ENCODE measurements at regions not wholly inside any gene's neighbourhood (a gene's known extent, or its start where the extent isn't known, plus 50 kb on each side); places are given as distances from the start of the nearest gene placed in this dataset.

DNA sequence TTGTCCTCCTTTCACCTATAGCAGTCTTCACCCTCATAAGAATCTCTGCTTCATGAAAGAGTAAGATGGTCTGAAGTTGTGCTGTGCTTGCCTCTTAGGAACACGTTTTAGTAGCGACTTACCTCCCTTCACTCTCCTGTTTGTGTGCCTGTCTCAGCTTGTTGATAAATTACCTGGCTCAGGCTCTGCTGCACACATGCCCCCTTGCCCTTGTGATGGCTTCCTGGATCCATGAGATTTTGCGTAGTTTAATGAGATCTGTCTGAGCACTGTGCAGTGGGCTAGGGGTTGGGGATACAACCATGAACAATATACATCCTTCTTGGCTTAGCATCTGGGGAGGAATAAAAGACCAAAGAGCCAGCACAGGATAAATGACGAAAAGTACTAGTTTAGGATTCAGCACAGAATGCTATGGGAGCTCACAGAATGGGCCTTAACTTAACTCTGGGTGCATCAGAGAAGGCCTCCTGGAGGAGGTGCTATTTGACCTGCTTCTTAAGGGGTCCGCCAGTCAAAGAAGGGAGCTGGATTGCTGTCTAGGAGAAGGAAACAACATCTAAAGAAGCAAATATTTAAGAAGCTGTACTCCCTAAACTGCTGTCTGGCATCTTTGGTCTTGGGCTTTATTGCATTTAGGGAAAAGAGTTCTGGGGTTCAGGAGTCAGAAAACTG lies 175.7 kb upstream of the PLXNA2 start:
- DNase-seq (ENCODE audit: low read depth) = no peak

DNA sequence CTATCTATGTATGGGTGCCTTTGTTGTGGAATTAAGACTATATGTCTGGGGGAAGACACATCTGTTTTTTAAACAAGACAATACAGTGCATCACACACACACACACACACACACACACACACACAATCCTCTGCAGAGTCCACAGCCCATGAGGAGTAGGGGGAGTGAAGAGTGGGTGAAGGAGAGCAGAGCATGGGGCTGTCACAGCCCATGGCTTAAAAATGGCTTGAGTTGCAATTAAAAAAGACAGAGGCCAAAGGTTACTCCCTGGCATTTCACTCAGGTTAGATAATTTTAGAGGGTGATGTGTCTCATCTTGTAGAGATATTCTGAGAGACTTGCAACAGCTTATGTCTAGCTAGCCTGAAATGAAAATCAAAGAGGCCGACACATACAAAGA lies 176.5 kb upstream of the PLXNA2 start:
- no peak for DNase-seq (ENCODE audit: low read depth)

DNA sequence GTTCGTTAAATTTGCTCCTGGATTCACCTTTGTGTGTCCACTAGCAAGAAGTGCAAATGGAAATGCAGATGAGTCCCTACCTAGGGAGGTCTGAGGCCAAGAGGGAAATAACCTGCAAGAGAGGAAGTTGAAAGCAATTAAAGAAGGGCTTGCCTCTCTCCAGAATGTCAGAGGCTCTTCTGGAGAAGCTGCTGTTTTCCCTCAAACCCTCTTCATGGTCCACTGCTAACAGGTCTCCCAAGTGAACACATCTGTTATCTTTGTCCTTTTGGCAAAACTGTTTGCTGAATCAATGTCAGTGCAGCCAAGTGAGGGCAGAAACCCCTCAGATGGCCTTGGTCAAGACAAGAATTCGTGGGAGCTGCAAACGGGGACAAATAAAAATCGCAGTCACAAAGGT lies 177.3 kb upstream of the PLXNA2 start:
- DNase-seq (ENCODE audit: low read depth) = no peak

DNA sequence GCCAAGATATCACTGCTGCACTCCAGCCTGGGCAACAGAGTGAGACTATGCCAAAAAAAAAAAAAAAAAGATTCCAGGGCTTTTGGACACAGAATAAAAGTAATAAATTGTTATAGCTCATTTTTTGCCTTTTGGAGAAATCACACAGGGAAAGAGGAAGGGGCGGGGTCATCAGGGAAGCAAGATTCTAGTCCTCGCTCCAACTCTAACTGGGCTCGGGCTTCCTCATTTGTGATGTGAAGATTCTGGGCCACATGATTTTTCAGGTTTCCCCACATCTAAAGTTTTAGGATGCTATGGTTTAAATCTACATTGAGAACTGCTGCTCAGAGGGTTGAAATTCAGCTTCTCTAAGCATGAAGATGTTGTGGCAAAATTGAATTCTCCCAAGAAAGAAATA lies 179.3 kb upstream of the PLXNA2 start:
- no peak for DNase-seq (ENCODE audit: low read depth)

DNA sequence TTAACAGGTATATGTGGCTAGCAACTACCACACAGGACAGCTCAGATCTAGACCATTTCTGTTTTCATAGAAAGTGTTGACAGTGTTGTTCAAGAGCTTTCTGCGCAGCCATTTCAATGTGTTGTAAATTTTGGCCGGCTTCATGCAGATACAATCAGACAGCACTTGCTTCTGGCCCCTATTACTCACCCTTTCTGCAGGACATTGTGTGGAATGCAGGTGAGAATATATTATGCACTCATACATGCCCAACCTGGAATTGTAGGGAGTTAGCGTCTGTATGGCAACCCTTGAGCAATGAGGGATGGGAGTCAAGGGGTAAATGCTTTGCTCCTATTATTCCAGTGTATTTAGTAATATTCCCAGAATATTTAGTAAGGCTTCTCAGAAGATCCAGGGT lies 180.9 kb upstream of the PLXNA2 start:
- no peak for DNase-seq (ENCODE audit: low read depth)

DNA sequence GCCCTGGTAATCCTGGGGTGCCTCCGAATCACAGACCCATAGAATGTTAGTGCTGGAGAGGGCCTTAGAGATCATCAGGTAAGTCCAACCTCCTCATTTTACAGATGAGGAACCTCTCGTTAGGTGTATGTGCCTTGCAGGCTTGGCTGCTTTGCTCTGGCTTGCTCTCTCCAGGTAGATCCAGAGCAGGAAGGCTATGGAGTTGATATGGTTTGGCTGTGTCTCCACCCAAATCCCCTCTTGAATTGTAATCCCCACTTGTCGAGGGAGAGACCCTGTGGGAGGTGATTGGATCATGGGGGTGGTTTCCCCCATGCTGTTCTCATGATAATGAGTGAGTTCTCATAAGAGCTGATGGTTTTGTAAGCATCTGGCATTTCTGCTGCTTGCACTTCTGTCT lies 186.0 kb upstream of the PLXNA2 start:
- DNase-seq (ENCODE audit: low read depth) = no peak

DNA sequence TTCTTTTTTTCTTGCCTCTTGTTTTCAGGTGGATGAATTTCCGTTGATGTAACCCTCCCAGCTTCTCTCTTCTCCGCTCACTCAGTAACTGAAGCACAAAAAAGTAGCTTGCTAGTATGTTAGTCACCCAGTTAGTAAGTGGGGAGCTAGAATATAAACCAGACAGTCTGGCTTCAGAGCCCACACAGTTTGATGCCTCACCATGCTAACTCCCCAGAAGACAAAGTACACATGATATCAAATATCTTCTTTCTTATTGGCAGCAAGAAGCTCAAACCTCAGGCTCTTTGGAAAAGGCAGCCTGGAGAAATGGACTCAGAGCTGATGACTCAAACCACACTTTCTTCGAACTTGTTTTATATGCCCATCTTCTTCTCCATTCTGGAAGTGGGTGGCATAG lies 187.5 kb upstream of the PLXNA2 start:
- DNase-seq (ENCODE audit: low read depth) = peak; percentile 89

DNA sequence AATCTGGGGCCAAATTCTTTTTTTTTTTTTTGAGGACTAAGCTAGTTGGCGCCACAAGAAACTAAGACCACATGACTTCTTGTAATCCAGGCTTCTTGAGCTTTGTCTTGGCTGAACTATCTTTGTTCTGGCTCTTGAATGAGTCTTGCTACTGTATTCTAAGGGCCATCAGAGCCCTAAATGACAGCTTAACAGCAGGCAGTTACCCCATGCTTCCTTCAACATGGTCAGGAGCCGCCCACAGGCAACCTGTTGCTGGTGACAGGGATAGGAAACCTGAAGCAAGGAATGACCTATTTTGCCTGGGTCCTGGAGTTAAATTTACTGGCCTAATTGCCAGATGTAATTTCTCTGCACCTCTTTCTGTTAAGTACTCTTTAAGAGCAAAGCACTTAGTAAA lies 188.2 kb upstream of the PLXNA2 start:
- no peak for DNase-seq (ENCODE audit: low read depth)

DNA sequence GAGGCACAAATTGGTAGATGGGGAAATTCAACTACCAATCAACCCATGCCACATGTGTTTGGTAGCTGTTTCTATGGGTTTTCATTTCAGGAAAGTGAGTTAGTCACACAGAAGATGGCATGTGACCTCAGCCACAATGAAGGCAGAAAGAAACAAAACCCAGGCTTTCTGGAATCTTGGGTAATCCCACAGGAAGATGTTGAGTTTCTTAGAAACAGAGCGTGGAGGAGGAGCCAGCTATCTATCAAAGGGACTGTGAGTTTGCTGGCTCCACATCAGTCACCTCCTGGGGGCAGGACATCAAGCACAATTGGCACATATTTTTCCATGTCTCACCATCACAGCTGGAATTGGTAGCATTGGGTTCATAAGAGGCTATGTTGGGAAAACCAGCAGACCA lies 188.9 kb upstream of the PLXNA2 start:
- peak; percentile 62 for DNase-seq (ENCODE audit: low read depth)

DNA sequence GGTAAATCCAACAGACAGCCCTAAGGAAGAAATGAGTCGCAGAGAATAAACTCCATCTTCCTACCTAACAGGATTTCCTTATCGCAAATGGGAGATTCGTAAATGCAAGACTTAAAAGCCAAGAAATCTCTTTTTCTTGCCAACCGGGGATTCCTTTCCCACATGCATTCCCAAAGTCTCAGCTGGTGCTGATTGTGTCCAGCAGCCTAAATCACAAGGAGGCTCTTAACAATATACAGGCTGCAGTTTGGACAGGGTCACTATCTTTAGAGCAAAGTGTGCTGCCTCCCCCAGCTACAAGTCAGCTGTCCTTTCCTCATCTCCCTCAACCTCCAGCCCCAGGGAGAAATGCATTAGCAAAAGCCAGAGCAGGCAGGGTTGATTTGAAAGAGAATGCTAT lies 189.8 kb upstream of the PLXNA2 start:
- peak; percentile 44 for DNase-seq (ENCODE audit: low read depth)

DNA sequence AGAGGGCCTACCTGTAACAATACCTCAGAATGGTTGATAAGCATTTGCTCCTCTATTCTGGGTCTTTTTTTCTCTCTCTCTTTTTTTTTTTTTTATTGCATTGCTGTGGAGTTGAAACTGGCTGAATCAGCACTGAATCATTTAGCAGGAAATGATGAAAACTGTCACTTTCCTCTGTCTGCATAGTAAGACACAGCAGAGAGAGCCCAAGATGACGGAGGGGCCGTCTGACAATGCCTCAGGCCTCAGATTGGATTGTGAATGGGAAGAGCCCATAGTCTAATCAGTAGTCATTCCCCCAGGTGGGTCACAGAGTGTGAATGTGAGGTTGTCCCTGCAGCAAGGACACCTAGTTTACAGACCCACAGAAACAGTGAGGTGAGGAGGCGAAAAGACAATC lies 193.2 kb upstream of the PLXNA2 start:
- peak; percentile 85 for DNase-seq (ENCODE audit: low read depth)

DNA sequence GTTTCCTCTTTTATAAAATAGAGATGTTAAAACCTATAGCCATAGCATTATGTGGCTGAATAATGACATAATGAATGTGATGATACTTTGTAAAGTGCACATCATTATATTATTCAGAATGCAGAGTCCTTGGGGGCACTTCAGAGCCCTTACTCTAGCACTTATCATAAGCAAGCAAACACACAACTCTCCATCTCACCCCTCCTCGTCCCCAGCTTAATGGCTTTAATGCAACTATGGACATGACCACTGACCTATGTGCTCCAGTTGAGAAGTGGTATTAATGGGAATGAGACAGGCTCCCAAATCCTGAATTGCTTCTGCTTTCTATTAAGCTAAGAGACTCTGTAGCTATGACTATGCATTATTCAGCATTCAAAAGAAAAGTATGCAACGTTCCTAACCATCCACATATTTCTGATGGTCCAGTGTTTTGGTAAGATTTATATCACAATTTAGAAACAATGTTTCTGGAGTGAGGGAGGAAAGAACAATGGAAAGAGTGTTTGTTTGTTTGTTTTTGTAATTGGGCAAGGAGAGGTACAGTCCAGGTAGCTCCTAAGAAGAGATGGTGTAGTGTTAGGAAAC lies 194.0 kb upstream of the PLXNA2 start:
- DNase-seq (ENCODE audit: low read depth) = peak; percentile 66

DNA sequence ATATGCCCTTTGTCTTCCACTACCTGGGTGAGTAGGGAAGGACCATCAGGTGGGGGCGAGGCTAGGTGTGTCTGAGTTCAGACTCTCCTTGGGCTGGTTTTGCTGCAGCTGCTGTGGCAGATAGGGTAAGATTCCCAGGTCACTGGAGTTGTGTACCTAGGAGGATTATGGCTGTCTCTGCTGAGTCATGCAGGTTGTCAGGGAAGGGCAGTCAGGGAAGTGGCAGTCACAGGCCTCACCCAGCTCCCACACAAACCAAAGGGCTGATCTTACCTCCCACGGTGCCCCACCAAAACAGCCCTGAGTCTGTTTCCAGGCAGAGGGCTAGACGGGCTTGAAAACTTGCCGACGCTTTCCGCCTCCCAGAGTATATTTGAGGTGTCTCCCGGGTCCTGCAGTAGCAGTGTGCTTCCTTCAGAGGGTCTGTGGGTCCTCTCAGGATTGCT lies 201.6 kb upstream of the PLXNA2 start:
- no peak for DNase-seq (ENCODE audit: low read depth)

DNA sequence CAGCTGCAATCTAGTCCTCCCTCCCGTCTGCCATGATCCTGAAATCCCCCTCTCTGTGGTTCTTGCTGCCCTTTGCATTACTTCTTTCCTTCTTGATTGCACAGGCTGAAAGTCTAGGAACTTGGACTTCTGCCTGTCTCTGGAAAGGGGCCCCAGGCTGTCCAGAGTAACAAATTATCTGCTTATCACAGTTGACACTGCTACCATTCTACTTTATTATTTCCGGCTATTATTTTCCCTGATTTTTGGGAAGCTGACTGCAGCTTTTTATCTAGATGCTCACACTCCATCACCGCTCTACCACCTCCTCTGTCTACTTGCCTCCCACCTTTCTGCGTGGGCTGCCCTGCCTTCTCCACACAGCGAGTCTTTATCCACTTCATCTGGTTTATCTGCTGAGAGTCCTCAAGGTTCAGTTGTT lies 202.1 kb upstream of the PLXNA2 start:
- no peak for DNase-seq (ENCODE audit: low read depth)

DNA sequence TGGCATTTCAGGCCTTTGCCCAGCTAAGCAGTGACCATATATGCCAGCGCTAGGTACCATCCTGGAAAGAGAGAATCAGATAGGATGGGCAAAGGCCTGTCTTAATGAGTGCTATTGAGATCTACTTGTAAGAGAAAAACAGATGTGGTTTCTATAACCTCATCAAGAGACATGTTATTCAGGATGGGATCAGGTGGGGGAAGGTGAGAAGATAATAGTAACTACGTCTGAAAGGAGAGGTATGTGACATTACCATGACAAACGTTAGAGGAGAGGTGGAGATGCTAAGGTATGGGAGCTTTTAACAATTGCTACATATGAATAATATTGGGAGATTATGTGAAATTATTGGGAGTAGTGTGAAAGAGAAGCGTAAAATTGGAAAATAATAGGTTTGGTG lies 204.2 kb upstream of the PLXNA2 start:
- DNase-seq (ENCODE audit: low read depth) = no peak

DNA sequence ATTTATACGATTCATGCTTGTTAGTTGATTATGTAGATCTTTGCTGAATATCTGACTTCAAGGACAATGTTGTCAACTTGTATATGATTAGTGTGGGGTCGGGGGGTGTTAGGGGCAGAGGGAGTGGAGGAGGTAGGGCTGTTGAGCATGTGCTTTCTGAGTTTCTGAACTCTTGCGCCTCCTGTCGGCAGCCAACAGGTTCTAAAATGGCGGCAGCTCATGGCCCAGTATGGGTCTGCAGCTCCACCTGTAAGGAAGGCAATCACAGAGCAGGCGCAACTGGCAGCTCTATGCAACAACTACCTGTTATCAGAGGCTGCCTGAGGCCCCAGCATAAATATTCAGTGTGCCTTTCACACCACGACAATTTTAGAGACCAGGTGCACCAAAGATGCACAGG lies 205.8 kb upstream of the PLXNA2 start:
- DNase-seq (ENCODE audit: low read depth) = no peak

DNA sequence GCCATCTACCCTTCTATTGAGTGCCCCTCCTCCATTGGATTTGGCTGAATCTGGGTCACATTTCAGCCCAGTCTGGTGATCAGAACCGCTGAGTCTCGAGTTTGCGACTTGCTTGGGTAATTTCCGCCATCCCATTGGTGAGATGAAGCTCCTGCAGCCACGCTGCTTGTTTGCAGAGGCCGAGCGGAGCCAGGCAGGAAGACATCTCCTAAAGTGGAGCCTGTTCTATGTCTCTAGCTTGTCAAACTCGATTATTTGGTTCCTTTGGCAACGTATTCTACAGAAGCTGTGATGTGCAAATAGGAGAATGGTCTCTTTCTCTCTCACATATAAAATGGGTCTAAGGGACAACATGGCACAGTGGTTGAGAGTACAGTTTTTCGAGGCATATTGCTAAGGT lies 206.8 kb upstream of the PLXNA2 start:
- no peak for DNase-seq (ENCODE audit: low read depth)

DNA sequence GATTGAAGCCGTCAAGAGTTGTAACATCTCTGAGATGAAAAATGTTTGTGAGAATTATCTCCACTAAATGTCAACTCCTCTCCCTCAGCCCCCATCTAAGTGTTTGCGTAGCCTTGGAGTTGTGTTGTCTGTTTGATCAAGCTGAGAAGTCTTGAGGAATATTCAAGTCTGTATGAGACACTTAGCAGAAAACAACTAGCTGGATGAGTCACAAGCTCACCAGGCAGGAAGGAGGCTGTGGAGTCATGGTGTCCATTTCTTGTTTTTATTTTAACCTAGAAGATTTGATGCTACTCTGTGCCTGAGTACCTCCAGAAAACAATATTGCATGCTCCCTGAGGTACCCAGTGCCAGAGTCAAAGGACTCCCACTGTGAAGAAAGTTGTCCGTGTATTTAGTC lies 211.6 kb upstream of the PLXNA2 start:
- peak; percentile 56 for DNase-seq (ENCODE audit: low read depth)

DNA sequence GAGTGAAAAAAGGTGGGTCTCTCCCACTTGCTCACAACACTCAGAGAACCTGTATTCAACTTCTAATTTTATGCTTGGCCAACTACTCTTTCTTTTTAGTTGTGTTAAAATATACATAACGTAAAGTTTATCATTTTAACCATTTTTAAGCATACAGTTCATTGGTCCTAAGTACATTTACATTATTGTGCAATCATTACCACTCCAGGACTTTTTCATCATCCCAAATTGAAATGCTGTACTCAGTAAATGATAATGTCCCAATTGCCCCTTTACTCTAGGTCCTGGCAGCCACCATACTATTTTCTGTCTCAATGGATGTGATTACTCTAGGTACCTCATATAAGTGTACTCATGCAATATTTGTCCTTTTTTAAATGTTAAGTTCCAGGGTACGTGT lies 212.3 kb upstream of the PLXNA2 start:
- DNase-seq (ENCODE audit: low read depth) = no peak

DNA sequence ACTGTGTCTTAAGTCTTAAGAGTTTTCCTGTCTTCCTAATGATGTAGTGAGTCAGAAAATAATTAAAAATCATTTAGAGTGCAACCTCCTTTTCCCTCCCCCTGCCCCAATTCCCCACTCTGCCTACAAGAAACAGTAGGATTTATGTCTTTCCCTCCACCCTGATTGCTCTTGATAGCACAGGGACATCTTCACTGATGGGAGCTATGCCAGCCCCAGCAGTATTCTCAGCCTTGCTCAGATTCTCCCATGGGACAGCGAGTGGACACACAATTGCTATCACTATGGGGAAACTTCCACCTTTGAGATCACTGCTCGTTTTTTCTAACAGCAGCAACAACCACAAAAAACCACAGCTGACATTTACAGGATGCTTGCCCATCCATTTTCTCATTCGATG lies 216.6 kb upstream of the PLXNA2 start:
- DNase-seq (ENCODE audit: low read depth) = no peak

DNA sequence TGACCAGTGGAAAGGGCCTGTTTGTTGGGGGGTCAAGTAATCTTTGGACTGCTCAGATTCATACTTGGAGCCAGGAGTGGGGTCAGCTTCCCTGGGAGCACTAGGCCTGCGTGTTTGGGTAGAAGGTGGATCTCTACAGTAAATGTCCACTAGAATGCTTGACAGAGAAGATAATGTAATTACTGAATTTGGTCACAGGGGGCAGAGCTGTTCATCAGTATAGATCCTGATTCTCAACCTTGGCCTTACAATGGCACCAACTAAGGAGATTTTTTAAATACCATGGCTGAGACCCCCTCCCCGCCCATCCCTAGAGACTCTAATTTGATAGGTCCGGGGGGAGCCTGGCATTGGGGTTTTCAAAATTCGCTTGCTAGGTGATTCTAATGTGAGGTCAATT lies 217.5 kb upstream of the PLXNA2 start:
- DNase-seq (ENCODE audit: low read depth) = no peak

DNA sequence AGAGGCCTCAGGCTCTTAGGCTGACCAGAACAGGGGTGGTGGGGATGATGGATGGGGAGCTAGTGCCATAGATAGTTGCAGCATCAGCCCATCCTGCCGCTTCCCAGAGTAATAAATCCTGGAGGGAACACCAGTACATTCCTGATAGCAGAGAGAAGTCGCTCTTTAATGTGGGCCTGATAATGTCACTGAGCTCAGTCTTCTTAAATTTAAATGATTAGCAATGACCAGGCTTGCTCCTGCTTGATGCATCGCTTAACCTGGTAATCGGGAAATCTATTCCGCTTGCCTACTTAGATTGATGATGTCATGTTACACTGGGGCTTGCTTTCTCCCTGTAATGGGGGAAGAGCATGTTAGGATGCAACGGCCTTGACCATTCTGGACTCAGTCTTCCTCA lies 218.6 kb upstream of the PLXNA2 start:
- no peak for DNase-seq (ENCODE audit: low read depth)

DNA sequence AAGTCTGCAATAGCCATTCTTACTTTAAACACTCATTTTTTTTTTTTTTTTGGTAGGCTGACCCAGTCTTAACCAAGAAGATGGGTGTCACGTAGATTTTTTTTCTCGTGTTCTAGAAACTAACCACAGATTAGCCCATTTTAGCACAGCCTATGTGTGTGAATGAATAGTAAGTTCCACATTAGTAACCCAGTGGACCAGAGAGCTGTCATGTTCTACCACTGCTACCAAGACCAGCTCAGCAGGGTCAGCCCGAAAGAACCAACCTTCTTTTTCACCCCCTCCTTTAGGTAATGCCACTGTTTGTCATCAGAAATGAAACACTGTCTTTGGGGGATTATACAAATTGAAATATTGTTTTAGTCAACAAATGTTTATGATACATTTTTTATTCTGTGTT lies 221.1 kb upstream of the PLXNA2 start:
- DNase-seq (ENCODE audit: low read depth) = no peak

All from EH (cell line).